GM21423 (cell line): ENCODE measurements at regions not wholly inside any gene's neighbourhood (a gene's known extent, or its start where the extent isn't known, plus 50 kb on each side); places are given as distances from the start of the nearest gene placed in this dataset.
"Not testable (repeated sequence)": the region's sequence is repeated elsewhere in the genome, so short reads cannot be mapped to it uniquely, and the experiment has no call there.

Experiments used
- ATAC-seq: cut with Tn5 transposase; IDR thresholded peaks from one replicate; pipeline ENCODE4 v1.9.1; 2021; ENCODE audit warnings: mild to moderate bottlenecking, moderate library complexity; ENCODE audit not compliant: unreplicated experiment

GRCh38 chr21:21973806-21974205, 975.6 kb downstream of the NCAM2 start:
- no peak for ATAC-seq

- ATAC-seq, result no peak
These were observed 998.7 kb downstream of the NCAM2 start for GRCh38 chr21:21996891-21997290.

GRCh38 chr21:21997390-21998333, 999.5 kb downstream of the NCAM2 start:
- ATAC-seq, result no peak

- ATAC-seq, result no peak
These were observed 1021.6 kb downstream of the NCAM2 start for GRCh38 chr21:22019766-22020165.

- no peak for ATAC-seq
These were observed 1022.0 kb downstream of the NCAM2 start for GRCh38 chr21:22020221-22020620.

- ATAC-seq, result not testable (repeated sequence)
These were observed 1025.7 kb downstream of the NCAM2 start for GRCh38 chr21:22023896-22024295.

- ATAC-seq, result no peak
These were observed 1046.2 kb downstream of the NCAM2 start for GRCh38 chr21:22044431-22044830.

- ATAC-seq, result no peak
These were observed 1048.4 kb downstream of the NCAM2 start for GRCh38 chr21:22046576-22046975.

GRCh38 chr21:22056904-22057303, 1058.7 kb downstream of the NCAM2 start:
- ATAC-seq, result no peak

- ATAC-seq, result no peak
These were observed 1064.4 kb downstream of the NCAM2 start for GRCh38 chr21:22062472-22063139.

GRCh38 chr21:22063140-22063539, 1064.9 kb downstream of the NCAM2 start:
- ATAC-seq, result no peak

- no peak for ATAC-seq
These were observed 1078.3 kb downstream of the NCAM2 start for GRCh38 chr21:22076471-22076870.

GRCh38 chr21:22083899-22084298, 1085.7 kb downstream of the NCAM2 start:
- ATAC-seq, result no peak

- ATAC-seq, result no peak
These were observed 1098.1 kb downstream of the NCAM2 start for GRCh38 chr21:22096314-22096713.

- ATAC-seq, result no peak
These were observed 1108.7 kb downstream of the NCAM2 start for GRCh38 chr21:22106720-22107410.

- no peak for ATAC-seq
These were observed 1117.5 kb downstream of the NCAM2 start for GRCh38 chr21:22115746-22116145.

GRCh38 chr21:22120616-22121266, 1122.5 kb downstream of the NCAM2 start:
- ATAC-seq, result no peak

- no peak for ATAC-seq
These were observed 1127.4 kb downstream of the NCAM2 start for GRCh38 chr21:22125581-22125980.

- ATAC-seq, result no peak
These were observed 1130.5 kb downstream of the NCAM2 start for GRCh38 chr21:22128671-22129070.

- no peak for ATAC-seq
These were observed 1134.3 kb downstream of the NCAM2 start for GRCh38 chr21:22132358-22133071.
